BJ (cell line): ENCODE measurements at regions not wholly inside any gene's neighbourhood (a gene's known extent, or its start where the extent isn't known, plus 50 kb on each side); places are given as distances from the start of the nearest gene placed in this dataset.

ENCODE experiments used
- CTCF ChIA-PET: fragments of 350-600 bp; formaldehyde crosslinking; extraction: SDS; loops from one replicate; lab custom pipeline; 2021; ENCODE audit warnings: antibody characterized with exemption, inconsistent platforms; lab: Yijun Ruan, JAX
- POLR2A ChIA-PET: fragments of 300-600 bp; sonication (Branson Sonifier 250); formaldehyde crosslinking; extraction: SDS; loops from one replicate; lab custom pipeline; 2021; ENCODE audit warnings: antibody characterized with exemption; lab: Charles Lee
- DNase-seq: peaks from one replicate; pipeline ENCODE4 v3.0.0-alpha.2; 2011; ENCODE audit warnings: low read depth
- H3K27me3 ChIP-seq: 2 replicates; pipeline ENCODE4 v1.6.0; 2011; ENCODE audit warnings: low read length; ENCODE audit not compliant: control insufficient read depth, insufficient read depth
- H3K36me3 ChIP-seq: 2 replicates; pipeline ENCODE4 v1.5.1; 2011; ENCODE audit warnings: low read length; ENCODE audit not compliant: control insufficient read depth, insufficient read depth
- H3K4me3 ChIP-seq: 2 replicates; pipeline ENCODE4 v1.5.1; 2011; ENCODE audit warnings: low read depth, mild to moderate bottlenecking, control low read depth, low read length
- CTCF ChIP-seq: IDR thresholded peaks from 2 replicates; pipeline ENCODE4 v1.5.1; 2011; ENCODE audit warnings: low read depth, mild to moderate bottlenecking, control low read depth, inconsistent platforms, low read length, moderate library complexity; ENCODE audit not compliant: insufficient read depth

DNA sequence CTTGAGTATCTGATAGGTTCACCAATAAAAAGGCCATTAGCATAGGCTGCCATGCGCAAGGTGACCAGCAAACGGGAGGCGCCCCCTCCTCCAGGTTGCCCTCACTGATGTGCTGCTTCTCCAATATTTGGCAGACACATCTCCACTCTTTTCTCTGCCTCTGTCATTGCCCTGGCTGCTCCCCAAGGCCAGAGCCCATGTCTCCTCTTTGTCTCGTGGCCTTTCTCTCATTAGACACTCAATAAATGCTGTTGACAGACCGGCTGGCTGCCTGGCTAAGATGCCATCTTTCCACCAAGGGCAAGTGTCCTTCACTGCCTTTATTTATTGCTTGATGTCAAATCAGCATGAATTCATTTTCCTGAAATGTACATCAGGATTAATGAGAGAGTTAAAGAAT, 404.0 kb upstream of the KIF2A start:
- DNase-seq: no peak
- ChIA-PET POLR2A (no interaction called here), CTCF (no interaction called here)
- Histone ChIP-seq H3K4me3 (no peak overlapping the region), H3K27me3 (no peaks in the 10 kb centered on the region), H3K36me3 (no peaks in the 10 kb centered on the region)
- no peak for TF ChIP-seq CTCF

DNA sequence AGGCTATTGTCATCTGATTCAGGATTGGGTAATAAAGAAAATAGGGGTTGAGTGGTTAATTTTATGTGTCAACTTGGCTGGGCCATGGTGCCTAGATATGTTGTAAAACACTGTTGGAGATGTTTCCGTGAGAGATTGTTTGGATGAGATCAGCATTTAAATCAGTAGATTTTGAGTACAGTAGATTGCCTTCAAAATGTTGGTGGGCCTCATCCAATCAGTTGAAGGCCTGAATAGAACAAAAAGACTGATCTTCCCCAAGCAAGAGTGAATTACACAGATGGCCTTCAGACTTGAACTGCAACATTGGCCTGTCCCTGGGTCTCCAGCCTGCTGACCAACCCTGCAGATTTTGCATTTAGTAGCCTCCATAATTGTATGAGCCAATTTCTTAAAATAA, 401.3 kb upstream of the KIF2A start:
- no peak for DNase-seq
- H3K36me3 ChIP-seq: no peaks in the 10 kb centered on the region
- ChIA-PET CTCF (no interaction called here), POLR2A (no interaction called here)
- no peaks in the 10 kb centered on the region for H3K27me3 ChIP-seq
- no peak for TF ChIP-seq CTCF
- no peak overlapping the region for H3K4me3 ChIP-seq

DNA sequence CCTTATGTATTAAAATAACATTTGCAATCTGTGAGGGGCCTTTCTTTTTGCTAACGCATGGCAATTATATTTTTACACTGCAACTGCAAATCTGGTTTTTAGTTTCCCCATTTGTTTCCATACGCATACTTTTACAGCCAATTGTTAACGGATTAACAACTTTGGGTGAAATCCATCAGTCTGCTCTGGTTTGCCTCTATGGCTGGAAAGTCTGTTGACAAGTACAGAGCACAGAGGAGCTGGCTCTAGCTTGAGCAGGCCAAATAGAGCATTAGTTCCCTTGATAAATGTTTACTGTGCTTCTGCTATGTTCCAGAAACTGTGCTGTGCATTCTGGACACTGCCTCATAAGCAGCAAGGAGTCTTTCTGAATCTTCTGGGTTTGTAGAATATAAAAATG, 400.4 kb upstream of the KIF2A start:
- no peak for DNase-seq
- Histone ChIP-seq H3K27me3 (no peaks in the 10 kb centered on the region), H3K36me3 (no peaks in the 10 kb centered on the region), H3K4me3 (no peak overlapping the region)
- POLR2A ChIA-PET: no interaction called here
- CTCF ChIA-PET: no interaction called here
- no peak for TF ChIP-seq CTCF

DNA sequence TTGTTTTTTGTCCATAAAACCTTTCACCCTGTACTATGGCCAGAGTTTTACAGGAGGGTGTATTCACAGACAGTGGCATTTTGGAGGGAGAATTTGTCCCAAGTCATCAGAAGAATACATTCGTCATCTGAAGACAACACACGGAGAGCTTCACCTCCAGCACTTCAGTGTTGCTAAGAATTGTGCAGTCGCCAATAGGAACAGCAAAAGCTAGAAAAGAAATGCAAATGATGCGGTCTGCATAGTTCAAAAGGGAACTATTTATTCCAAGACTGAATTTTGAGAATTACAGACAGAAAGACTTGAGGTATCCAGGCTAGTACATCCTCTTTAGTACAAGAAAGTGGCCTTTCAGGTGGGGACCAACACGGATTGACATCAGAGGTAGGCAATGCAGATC, 399.2 kb upstream of the KIF2A start:
- POLR2A ChIA-PET: no interaction called here
- CTCF ChIA-PET: no interaction called here

GRCh38 chr5:61907995-61908394, 398.0 kb upstream of the KIF2A start:
- POLR2A ChIA-PET: no interaction called here
- TF ChIP-seq CTCF: no peak

More for the DNA sequence above, 399.2 kb upstream of the KIF2A start:
- H3K36me3 ChIP-seq: no peaks in the 10 kb centered on the region
- no peak overlapping the region for H3K4me3 ChIP-seq
- DNase-seq: no peak
- no peak for TF ChIP-seq CTCF
- no peaks in the 10 kb centered on the region for H3K27me3 ChIP-seq

GRCh38 chr5:61910771-61911170, 395.2 kb upstream of the KIF2A start:
- TF ChIP-seq CTCF: no peak

More at GRCh38 chr5:61907995-61908394, 398.0 kb upstream of the KIF2A start:
- no peak overlapping the region for H3K4me3 ChIP-seq
- CTCF ChIA-PET: no interaction called here
- H3K36me3 ChIP-seq: no peaks in the 10 kb centered on the region
- DNase-seq: no peak
- H3K27me3 ChIP-seq: no peaks in the 10 kb centered on the region

More at GRCh38 chr5:61910771-61911170, 395.2 kb upstream of the KIF2A start:
- Histone ChIP-seq H3K4me3 (no peak overlapping the region), H3K36me3 (no peaks in the 10 kb centered on the region), H3K27me3 (no peaks in the 10 kb centered on the region)
- DNase-seq: no peak
- CTCF ChIA-PET: no interaction called here
- POLR2A ChIA-PET: no interaction called here
